IMR-90 (cell line): ENCODE measurements at regions not wholly inside any gene's neighbourhood (a gene's known extent, or its start where the extent isn't known, plus 50 kb on each side); places are given as distances from the start of the nearest gene placed in this dataset.

Experiments
- ATAC-seq: fragments of 200-7000 bp; cut with Tn5 transposase; 2 replicates; pipeline ENCODE4 v1.9.1; 2020; ENCODE audit warnings: low read depth, mild to moderate bottlenecking, moderate library complexity
- BruUV-seq: library from RNA; stranded (reverse); fragments of 400-500 nt; replicated peaks from 2 replicates; lab custom pipeline; 2021; lab: Mats Ljungman, UMichigan
- CTCF ChIA-PET: fragments of 300-600 bp; formaldehyde crosslinking; extraction: SDS; loops from one replicate; lab custom pipeline; 2021; ENCODE audit warnings: antibody characterized with exemption; lab: Yijun Ruan, JAX
- POLR2A ChIA-PET: fragments of 300-600 bp; sonication (Branson Sonifier 250); formaldehyde crosslinking; loops from one replicate; lab custom pipeline; 2022; ENCODE audit warnings: antibody characterized with exemption; ENCODE audit not compliant: unreplicated experiment; lab: Charles Lee
- DNase-seq: peaks from one replicate; pipeline ENCODE4 v3.0.0; 2013
- H2AFZ ChIP-seq: replicated peaks from 2 replicates; pipeline ENCODE3; 2013; ENCODE audit warnings: low read length, mild to moderate bottlenecking; ENCODE audit not compliant: poor library complexity
- H2AK5ac ChIP-seq: 2 replicates; pipeline ENCODE4 v1.6.1; 2013; ENCODE audit warnings: low read depth, low read length, inconsistent platforms
- H2AK9ac ChIP-seq: replicated peaks from 2 replicates; pipeline ENCODE3; 2013; ENCODE audit warnings: mild to moderate bottlenecking, low read depth, low read length, moderate library complexity; ENCODE audit not compliant: poor library complexity
- H2BK120ac ChIP-seq: 2 replicates; pipeline ENCODE4 v1.6.1; 2013; ENCODE audit warnings: low read depth, low read length, inconsistent platforms
- H2BK15ac ChIP-seq: 3 replicates; pipeline ENCODE4 v1.6.1; 2013; ENCODE audit warnings: low read depth, low read length, inconsistent platforms
- H2BK20ac ChIP-seq: 2 replicates; pipeline ENCODE4 v1.6.1; 2013; ENCODE audit warnings: low read depth, mild to moderate bottlenecking, inconsistent platforms, low read length, moderate library complexity
- H2BK5ac ChIP-seq: 2 replicates; pipeline ENCODE4 v1.6.1; 2013; ENCODE audit warnings: mild to moderate bottlenecking, low read depth, low read length, inconsistent platforms; ENCODE audit not compliant: poor library complexity, severe bottlenecking
- H3K14ac ChIP-seq: replicated peaks from 2 replicates; pipeline ENCODE4 v1.6.1; 2013; ENCODE audit warnings: low read depth, low read length, inconsistent platforms
- H3K18ac ChIP-seq: 2 replicates; pipeline ENCODE4 v1.6.1; 2013; ENCODE audit warnings: low read depth, low read length, control low read depth
- H3K23ac ChIP-seq: 2 replicates; pipeline ENCODE4 v1.6.1; 2013; ENCODE audit warnings: low read depth, low read length, inconsistent platforms
- H3K27ac ChIP-seq: 2 replicates; pipeline ENCODE4 v1.5.1; 2013; ENCODE audit warnings: mild to moderate bottlenecking, control low read depth, low read length; ENCODE audit not compliant: insufficient read depth
- H3K27me3 ChIP-seq: 2 replicates; pipeline ENCODE4 v1.6.1; 2013; ENCODE audit warnings: low read length; ENCODE audit not compliant: control insufficient read depth, insufficient read depth
- H3K36me3 ChIP-seq: 2 replicates; pipeline ENCODE4 v1.6.1; 2013; ENCODE audit warnings: low read length, mixed read lengths; ENCODE audit not compliant: control insufficient read depth, insufficient read depth
- H3K4ac ChIP-seq: 2 replicates; pipeline ENCODE4 v1.6.1; 2013; ENCODE audit warnings: low read depth, low read length, inconsistent platforms
- H3K4me1 ChIP-seq: 2 replicates; pipeline ENCODE4 v1.6.1; 2013; ENCODE audit warnings: low read length, mixed read lengths; ENCODE audit not compliant: control insufficient read depth, insufficient read depth
- H3K4me2 ChIP-seq: 2 replicates; pipeline ENCODE4 v1.6.1; 2013; ENCODE audit warnings: low read depth, mild to moderate bottlenecking, control low read depth, low read length, moderate library complexity
- H3K4me3 ChIP-seq: 2 replicates; pipeline ENCODE4 v1.5.1; 2013; ENCODE audit warnings: low read depth, mild to moderate bottlenecking, control low read depth, low read length, moderate library complexity; ENCODE audit not compliant: insufficient read depth
- H3K56ac ChIP-seq: 2 replicates; pipeline ENCODE4 v1.6.1; 2013; ENCODE audit warnings: low read length, inconsistent platforms; ENCODE audit not compliant: insufficient read depth; ENCODE audit errors: extremely low read depth
- H3K79me1 ChIP-seq, 2 experiments: 2 replicates each; pipeline ENCODE4 v1.6.1; 2013; ENCODE audit warnings: low read length in 2 of 2, inconsistent platforms in 1 of 2, low read depth in 1 of 2
- H3K9ac ChIP-seq: 2 replicates; pipeline ENCODE4 v1.6.1; 2013; ENCODE audit warnings: low read depth, low read length, control low read depth
- H3K9me1 ChIP-seq: 2 replicates; pipeline ENCODE4 v1.6.1; 2013; ENCODE audit warnings: low read length, inconsistent platforms; ENCODE audit not compliant: insufficient read depth
- H3K9me3 ChIP-seq: 2 replicates; pipeline ENCODE4 v1.6.1; 2013; ENCODE audit warnings: low read length; ENCODE audit not compliant: control insufficient read depth, insufficient read depth
- H4K20me1 ChIP-seq: 2 replicates; pipeline ENCODE4 v1.6.1; 2013; ENCODE audit warnings: low read length, inconsistent platforms; ENCODE audit not compliant: insufficient read depth
- H4K5ac ChIP-seq: 2 replicates; pipeline ENCODE4 v1.6.1; 2013; ENCODE audit warnings: mild to moderate bottlenecking, low read depth, low read length, control low read depth
- H4K8ac ChIP-seq, 2 experiments: 2 replicates each; pipeline ENCODE4 v1.6.1; 2013; ENCODE audit warnings: low read depth in 2 of 2, low read length in 2 of 2, control low read depth in 1 of 2, inconsistent platforms in 1 of 2
- H4K91ac ChIP-seq: 2 replicates; pipeline ENCODE4 v1.6.1; 2013; ENCODE audit warnings: low read depth, low read length, inconsistent platforms; ENCODE audit not compliant: insufficient read depth
- CTCF ChIP-seq: conservative IDR thresholded peaks from 2 replicates; pipeline ENCODE4 v1.5.1; 2012; ENCODE audit warnings: mild to moderate bottlenecking, low read depth, low read length, improper control_type of control experiment
- ELK1 ChIP-seq: fragments of 150-350 bp; IDR thresholded peaks from 2 replicates; pipeline ENCODE4 v1.6.1; 2016; ENCODE audit warnings: low read depth, mild to moderate bottlenecking, low read length, moderate library complexity, borderline replicate concordance
- FOS ChIP-seq: fragments of 150-350 bp; IDR thresholded peaks from 2 replicates; pipeline ENCODE4 v1.6.1; 2016; ENCODE audit warnings: low read depth, low read length
- MAFK ChIP-seq: IDR thresholded peaks from 2 replicates; pipeline ENCODE4 v1.6.1; 2012; ENCODE audit warnings: low read depth, low read length, improper control_type of control experiment
- MAZ ChIP-seq: IDR thresholded peaks from 2 replicates; pipeline ENCODE4 v1.6.1; 2012; ENCODE audit warnings: low read depth, mild to moderate bottlenecking, low read length, improper control_type of control experiment, moderate library complexity, borderline replicate concordance
- RAD21 ChIP-seq: IDR thresholded peaks from 2 replicates; pipeline ENCODE4 v1.6.1; 2012; ENCODE audit warnings: low read length, improper control_type of control experiment
- RCOR1 ChIP-seq: IDR thresholded peaks from 2 replicates; pipeline ENCODE4 v1.6.1; 2012; ENCODE audit warnings: mild to moderate bottlenecking, low read length, improper control_type of control experiment; ENCODE audit not compliant: insufficient replicate concordance
- RFX5 ChIP-seq: IDR thresholded peaks from 2 replicates; pipeline ENCODE4 v1.8.0; 2012; ENCODE audit warnings: low read depth, mild to moderate bottlenecking, low read length, moderate library complexity
- SMC3 ChIP-seq: fragments of 150-350 bp; IDR thresholded peaks from 2 replicates; pipeline ENCODE4 v1.6.1; 2016; ENCODE audit warnings: low read depth, mild to moderate bottlenecking, antibody characterized with exemption, low read length, moderate library complexity
- WGBS, 2 experiments: methylation state at CpG; one replicate each; pipeline versions ENCODE4 v1.1.5 to v1.1.7; 2013; ENCODE audit warnings: missing lambda C conversion rate in 2 of 2; ENCODE audit not compliant: insufficient read length in 1 of 2; ENCODE audit errors: extremely low coverage in 2 of 2; 5-methylcytosine and 5-hydroxymethylcytosine counted together
- dilution Hi-C: fragments of 300-500 bp; cut with HindIII; formaldehyde crosslinking; loops from one replicate; pipeline ENCODE4 v1.14.3; 2018; ENCODE audit warnings: low sequenced_read_pairs; ENCODE audit not compliant: unreplicated experiment
- in situ Hi-C: fragments of 300-500 bp; cut with MboI; formaldehyde crosslinking; loops from 3 replicates; pipeline ENCODE4 v1.14.3; 2019; ENCODE audit warnings: low sequenced_read_pairs, inconsistent platforms, mixed read lengths
- intact Hi-C: fragments of 100-400 bp; cut with micrococcal nuclease; formaldehyde crosslinking; loops from 2 replicates; pipeline ENCODE4 v1.10.0; 2022

- Histone ChIP-seq H3K18ac (no peak overlapping the region), H2AK9ac (no peak overlapping the region), H3K36me3 (no peaks in the 10 kb centered on the region), H2BK20ac (no peak overlapping the region), H3K4ac (no peak overlapping the region), H3K14ac (no peak overlapping the region), H3K9me1 (no peaks in the 10 kb centered on the region), H4K5ac (no peak overlapping the region), H3K27ac (no peak overlapping the region), H3K27me3 (no peaks in the 10 kb centered on the region), H3K9ac (no peak overlapping the region), H3K9me3 (no peaks in the 10 kb centered on the region), H3K4me3 (no peak overlapping the region), H3K23ac (no peak overlapping the region), H4K20me1 (no peaks in the 10 kb centered on the region), H2AK5ac (no peak overlapping the region), H2BK15ac (no peak overlapping the region), H2BK5ac (no peak overlapping the region), H3K56ac (no peak overlapping the region), H2BK120ac (no peak overlapping the region), H3K4me2 (no peak overlapping the region), H3K4me1 (no peaks in the 10 kb centered on the region), H2AFZ (no peak overlapping the region), H3K79me1 (no peaks in the 10 kb centered on the region), H4K8ac (no peak overlapping the region), H4K91ac (no peak overlapping the region)
- no CpG with 5 or more reads among the region's 5 CpGs for WGBS, 2 experiments
- ATAC-seq: no peak
- no peak for DNase-seq
- TF ChIP-seq RAD21: no peak
- no peak for TF ChIP-seq RFX5
- no peak for TF ChIP-seq RCOR1
- TF ChIP-seq MAZ: no peak
- no peak for TF ChIP-seq SMC3
- TF ChIP-seq CTCF: no peak
- TF ChIP-seq FOS: no peak
- TF ChIP-seq ELK1: no peak
- no peak for TF ChIP-seq MAFK
- BruUV-seq: no TSS peak
- in situ Hi-C loops: no loop called here
- dilution Hi-C loops: no loop called here
- CTCF ChIA-PET: no interaction called here
- intact Hi-C loops: no loop called here
- POLR2A ChIA-PET: no interaction called here
Measured at GRCh38 chr5:164312801-164313200, 807.4 kb downstream of the MAT2B start.
